Epithelial cell of esophagus (primary cell): ENCODE measurements at regions not wholly inside any gene's neighbourhood (a gene's known extent, or its start where the extent isn't known, plus 50 kb on each side); places are given as distances from the start of the nearest gene placed in this dataset.

ENCODE experiments used
- DNase-seq: peaks from one replicate; pipeline ENCODE4 v3.0.0; 2010; ENCODE audit warnings: low read depth
- H3K4me3 ChIP-seq: 2 replicates; pipeline ENCODE4 v1.5.1; 2011; ENCODE audit warnings: mild to moderate bottlenecking, low read length, control low read depth
- TF ChIP-seq, protein P1 (sequence below): IDR thresholded peaks from 2 replicates; pipeline ENCODE4 v1.5.1; 2011; ENCODE audit warnings: low read depth, mild to moderate bottlenecking, low read length, control low read depth, inconsistent platforms; ENCODE audit not compliant: insufficient read depth; ENCODE audit errors: missing control alignments

DNA sequence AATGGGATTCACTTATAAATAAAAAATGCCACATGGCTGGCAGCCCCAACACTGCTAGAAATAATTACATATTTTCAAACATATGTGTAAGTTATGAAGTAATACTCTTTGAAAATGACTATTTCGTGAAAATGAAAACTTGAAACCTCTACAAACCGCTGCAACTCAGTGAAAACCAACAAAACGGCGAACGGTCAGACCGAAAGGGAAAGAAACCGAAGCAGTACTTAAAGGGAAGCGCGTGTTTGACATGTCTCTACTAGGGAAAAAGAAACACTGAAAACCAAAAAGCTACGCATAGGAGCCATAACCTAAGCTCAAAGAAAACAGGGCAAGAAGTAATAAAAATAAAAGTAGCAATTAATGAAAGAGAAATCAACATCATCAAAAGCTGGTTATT, 121.0 kb upstream of the GGTLC1 start:
- TF ChIP-seq, protein P1, sequence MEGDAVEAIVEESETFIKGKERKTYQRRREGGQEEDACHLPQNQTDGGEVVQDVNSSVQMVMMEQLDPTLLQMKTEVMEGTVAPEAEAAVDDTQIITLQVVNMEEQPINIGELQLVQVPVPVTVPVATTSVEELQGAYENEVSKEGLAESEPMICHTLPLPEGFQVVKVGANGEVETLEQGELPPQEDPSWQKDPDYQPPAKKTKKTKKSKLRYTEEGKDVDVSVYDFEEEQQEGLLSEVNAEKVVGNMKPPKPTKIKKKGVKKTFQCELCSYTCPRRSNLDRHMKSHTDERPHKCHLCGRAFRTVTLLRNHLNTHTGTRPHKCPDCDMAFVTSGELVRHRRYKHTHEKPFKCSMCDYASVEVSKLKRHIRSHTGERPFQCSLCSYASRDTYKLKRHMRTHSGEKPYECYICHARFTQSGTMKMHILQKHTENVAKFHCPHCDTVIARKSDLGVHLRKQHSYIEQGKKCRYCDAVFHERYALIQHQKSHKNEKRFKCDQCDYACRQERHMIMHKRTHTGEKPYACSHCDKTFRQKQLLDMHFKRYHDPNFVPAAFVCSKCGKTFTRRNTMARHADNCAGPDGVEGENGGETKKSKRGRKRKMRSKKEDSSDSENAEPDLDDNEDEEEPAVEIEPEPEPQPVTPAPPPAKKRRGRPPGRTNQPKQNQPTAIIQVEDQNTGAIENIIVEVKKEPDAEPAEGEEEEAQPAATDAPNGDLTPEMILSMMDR: no peak
- no peak overlapping the region for H3K4me3 ChIP-seq
- DNase-seq: no peak

DNA sequence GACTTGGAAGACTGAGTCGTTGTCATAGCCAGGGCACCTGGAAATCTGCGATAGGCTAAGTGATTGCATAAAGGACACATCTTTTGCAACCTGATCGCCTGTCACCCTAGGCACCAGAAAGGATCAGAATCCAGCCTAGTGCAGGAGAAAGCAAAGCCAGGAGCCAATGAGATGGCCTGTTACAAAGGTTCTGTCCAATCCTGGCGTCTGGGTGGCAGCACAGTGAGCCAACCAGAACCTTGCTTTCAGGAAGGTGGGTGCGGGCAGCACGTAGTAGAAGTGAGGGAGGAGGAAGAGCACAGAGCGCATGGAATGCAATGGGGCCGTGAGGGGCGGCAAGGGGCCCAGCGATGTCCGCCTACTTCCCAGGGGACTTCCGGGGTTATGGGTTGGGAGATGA, 120.4 kb upstream of the GGTLC1 start:
- peak; percentile 27 for DNase-seq
- TF ChIP-seq, protein P1: no peak
- no peak overlapping the region for H3K4me3 ChIP-seq

DNA sequence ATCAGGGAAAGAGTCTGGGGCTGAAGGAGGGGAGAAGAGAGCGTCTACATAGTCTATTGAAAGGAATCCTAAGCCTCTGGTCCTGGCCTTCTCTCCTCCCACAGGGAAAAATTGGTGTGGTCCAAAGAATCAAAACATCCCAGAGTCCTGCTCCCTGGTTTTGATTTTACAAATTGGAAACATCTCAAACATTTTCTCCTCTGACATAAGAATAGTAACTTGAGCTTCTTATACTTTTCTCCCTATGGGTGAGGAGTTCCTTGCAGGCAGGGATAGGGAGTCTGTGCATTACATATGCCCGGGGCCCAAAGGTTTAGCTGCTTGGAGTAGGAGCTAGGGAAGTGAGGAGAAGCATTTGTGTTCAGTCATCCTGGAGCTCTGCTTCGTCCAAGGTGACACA, 120.0 kb upstream of the GGTLC1 start:
- TF ChIP-seq, protein P1: no peak
- DNase-seq: no peak
- H3K4me3 ChIP-seq: no peak overlapping the region

DNA sequence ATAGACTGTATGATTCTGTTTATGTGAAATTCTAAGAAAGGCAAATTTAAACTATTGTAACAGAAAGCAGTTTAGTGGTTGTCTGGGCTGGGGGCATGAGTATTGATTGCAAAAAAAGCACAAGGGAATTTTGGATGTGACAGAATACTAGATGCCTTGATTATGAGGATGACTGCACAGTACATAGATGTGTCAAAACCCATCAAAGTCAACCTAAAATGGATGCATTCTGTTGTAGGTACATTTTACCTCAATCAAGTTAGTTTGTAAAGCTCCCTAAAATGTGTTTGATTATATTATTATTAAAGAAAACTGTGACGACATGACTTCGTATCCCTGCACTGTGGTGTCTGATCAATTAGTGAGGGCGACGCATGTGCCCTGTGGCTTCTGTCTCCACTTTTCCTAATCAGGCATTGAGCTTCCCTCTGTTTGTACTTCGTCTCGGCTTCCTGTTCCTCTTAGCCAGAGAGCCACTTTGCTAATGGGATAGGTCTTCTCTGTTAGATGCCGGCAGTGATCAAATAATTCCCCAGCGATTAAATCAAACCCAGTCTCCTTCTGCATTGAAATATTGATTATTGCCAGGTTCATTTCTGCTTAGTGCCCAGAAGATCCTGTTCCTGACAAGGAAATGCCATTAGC, 118.3 kb upstream of the GGTLC1 start:
- H3K4me3 ChIP-seq: no peak overlapping the region
- TF ChIP-seq, protein P1: no peak
- no peak for DNase-seq

DNA sequence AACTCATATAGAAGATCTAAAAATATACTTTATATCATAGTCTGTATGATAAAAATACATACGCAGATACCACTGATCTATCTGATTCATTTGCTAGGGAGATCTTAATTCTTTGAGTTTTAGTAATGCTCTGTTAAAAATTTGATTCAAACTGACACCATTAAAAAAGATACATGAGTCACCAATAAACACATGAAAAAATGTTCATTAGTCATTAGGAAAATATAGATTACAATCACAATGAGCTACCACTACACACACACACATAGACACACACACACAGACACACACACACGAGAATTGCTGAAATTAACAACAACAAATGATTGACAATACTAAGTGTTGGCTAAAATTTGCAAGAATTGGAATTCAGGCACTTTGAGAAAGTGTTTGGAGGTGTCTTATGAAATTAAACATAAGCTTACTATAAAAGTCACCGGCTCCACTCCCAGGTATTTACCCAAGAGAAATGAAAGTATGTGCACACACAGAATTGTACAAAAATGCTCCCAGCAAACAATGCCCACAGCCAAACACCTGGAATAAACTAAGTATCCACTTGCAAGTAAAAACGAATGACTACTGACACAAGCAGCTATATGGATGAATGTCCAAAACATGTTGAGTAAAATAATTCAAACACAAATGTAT, 117.7 kb upstream of the GGTLC1 start:
- peak; percentile 53 for DNase-seq
- TF ChIP-seq, protein P1: no peak
- no peak overlapping the region for H3K4me3 ChIP-seq

DNA sequence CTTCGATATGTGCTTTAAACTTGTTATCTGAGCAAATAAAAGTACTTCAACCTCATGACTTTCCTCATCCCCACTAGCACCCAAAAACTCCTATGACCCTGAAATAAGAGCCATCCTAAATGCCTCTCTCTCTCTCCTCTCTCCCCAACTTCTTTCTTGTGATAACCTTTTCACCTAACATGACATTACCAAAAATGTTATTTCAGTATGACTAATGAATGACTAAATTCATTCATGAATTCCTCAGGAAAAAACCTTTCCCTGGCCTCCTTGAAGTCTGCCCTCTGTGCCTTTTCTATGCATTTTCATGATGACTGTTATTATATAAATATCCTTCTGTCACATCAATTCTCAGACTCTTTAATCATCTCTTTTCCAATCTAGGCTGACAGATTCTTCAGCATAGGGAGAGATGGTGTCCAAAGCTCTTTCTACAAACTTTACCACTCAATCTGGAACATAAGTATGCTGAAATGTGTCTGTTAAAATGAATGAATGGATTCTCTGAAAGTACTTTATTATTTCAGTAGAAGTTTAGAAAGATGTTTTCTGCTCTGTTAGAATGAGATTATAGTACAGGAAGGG, 114.3 kb upstream of the GGTLC1 start:
- DNase-seq: peak; percentile 46
- H3K4me3 ChIP-seq: no peak overlapping the region
- TF ChIP-seq, protein P1: no peak
